ENCODE measurements at regions not wholly inside any gene's neighbourhood (a gene's known extent, or its start where the extent isn't known, plus 50 kb on each side); places are given as distances from the start of the nearest gene placed in this dataset.

DNA sequence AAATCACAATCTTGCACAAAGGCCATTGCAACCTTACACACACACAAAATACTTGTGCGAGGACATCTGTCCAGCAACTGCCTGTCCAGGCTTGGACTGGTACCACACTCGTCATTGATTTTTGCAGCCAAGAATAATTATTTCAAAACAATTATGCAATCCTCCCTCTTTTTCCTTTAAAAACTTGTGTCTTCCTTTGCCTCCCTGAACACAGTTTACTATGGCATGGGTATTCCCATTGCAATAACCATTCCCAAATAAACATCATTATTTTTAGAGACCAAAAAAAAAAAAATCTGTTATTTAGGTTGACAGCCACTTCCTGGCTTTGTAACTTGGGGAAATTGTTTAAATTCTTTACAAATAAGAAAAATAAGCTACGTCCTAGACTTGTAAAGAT is 54.0 kb downstream of the C11orf91 start:
- DNase-seq = no peak

DNA sequence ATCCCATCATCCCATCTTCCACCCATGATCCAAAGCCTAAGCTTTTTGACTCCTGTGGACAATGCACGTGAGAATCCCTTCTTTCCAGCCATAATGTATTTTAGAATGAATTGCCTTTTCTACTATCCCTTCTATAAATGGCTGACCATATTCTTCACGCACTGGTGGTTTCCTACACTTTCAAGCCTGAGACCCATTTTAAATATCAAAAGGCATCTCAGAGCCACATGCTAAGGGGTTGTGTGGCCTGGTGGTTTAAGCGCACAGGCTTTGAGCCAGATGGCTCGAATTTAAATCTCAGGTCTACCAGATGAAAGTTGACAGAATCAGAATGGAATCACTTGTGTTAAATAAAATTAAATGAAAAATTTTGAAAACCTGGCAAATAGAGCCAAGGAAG is 54.5 kb downstream of the C11orf91 start:
- no peak for DNase-seq

DNA sequence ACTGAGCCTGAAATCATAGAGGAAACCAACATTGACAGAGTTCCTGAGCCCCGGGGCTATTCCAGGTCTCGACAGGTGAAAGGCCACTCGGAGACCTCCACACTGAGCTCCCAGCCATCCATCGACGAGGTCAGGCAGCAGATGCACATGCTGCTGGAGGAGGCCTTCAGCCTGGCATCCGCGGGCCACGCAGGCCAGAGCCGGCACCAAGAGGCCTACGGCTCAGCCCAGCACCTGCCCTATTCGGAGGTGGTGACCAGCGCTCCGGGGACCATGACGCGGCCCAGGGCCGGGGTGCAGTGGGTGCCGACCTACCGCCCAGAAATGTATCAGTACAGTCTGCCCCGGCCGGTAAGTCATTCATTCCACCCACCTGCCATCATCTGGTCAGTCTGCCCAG is 54.9 kb downstream of the C11orf91 start:
- DNase-seq = no peak

DNA sequence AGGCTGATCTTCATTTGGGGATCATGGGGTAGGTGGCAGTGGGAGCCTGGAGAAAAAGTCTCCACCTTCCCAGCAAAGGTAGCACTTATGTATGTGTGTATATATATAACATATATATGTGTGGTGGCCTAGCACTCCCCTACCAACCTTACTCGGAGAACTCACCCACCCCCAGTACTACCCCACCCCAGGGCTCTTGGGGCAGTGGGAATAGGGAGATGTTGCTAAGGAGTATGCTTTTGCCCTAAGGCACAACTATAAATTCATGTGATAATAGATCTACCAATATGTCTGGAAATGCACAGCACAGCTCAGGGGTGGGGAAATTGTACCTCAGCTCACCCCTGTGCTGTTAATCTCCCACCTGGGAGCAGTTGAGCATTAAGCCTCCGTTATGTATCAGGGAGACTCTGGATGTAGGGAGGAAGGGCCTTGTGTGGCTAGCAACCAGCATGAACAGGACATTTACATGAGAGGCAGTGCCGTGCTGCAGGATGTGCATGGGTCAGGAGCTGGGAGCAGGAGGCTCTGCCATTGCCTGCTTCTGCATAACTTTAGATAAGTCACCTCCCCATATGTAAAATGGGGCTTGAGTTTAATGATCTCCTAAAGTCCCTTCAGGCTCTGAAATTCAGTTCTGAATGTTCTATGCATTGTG is 57.3 kb downstream of the C11orf91 start:
- DNase-seq = no peak

DNA sequence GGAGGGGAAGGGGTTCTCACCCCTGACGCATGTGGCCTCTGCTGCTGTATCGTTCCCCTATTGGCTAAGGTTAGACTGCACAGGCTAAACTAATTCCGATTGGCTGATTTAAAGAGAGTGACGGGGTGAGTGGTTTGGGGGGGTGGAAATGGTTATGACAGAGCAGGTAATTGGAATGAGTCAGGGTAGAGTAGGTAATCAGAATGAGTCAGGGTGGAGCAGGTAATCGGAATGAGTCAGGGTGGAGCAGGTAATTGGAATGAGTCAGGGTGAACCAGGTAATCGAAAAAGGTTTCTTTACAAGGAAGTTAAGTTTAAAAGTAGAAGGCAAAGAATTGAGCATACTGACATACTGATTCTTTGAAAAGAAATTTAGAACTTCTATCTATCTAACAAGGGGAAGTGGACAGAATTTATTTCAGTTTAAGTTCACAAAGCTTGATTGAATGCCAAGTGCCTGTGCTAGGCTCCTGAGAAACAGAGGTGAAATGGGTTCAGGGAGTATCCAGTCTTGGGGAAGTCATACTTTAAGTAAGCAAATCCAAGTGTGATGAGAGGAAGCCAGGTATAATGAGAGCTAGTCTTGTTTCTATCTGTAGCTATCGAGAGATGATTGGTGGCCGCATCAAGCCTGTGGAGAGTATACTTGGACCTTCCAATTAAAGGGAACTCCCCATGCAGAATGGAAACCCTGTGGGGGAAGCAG is 58.0 kb downstream of the C11orf91 start:
- no peak for DNase-seq

DNA sequence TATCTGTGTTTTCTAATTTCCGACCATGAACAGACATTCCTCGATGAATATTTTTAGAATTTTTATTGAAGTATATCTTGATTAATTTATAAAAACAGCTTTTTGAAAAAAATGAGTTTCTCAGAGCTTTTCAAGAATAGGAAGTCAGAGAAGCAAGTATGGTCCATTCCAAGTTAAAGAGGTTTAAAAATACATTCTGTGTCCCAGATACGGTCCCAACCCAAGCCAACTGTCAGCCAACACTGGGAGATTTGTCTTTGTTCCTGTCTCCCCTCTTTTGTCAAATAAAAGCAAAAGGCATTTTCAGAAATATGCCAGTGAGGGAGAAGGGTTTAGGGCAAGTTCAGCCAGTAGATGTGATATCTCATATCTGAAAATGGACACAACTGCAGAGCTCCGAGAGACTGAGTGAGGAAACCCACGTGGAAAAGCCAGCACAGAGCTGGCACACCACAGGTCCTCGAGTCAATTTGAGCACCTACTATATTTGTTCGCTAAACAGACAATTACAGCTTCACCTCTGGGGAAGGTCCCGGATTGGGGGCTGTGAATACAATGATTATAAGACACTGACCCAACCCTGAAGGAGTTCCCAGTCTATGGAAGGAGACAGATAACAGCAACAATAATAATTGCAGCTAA is 59.8 kb downstream of the C11orf91 start:
- no peak for DNase-seq

DNA sequence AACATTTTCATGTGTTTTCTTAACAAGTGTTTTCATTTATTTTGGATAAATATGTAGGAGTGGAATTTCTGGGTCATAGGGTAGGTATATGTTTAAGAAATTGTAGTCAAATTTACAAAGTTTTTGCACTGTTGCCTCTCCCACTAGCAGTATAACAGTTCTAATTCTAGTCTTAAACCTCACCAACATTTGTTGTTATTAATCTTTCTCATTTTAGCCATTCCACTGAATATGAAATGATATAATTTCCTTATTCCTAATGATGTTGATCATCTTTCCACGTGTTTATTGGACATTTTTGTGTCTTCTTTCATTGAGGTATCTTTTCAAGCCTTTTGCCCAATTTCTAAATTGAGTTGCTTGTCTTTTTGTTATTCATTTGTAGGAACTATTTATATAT is 62.0 kb downstream of the C11orf91 start:
- no peak for DNase-seq

DNA sequence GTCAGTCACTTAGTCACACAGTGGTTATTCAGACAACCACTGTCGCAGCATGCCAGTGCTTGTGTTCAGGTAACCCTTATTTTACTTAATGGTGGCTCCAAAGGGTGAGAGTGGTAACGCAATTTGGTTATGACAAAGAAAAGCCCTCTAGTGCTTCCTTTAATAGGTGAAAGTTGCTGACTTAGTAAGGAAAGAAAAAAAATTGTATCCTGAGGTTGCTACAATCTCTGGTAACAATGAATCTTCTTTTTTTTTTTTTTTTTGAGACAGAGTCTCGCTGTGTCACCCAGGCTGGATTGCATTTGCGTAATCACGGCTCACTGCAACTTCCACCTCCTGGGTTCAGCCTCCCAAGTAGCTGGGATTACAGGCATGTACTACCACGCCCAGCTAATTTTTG is 64.5 kb downstream of the C11orf91 start:
- no peak for DNase-seq

DNA sequence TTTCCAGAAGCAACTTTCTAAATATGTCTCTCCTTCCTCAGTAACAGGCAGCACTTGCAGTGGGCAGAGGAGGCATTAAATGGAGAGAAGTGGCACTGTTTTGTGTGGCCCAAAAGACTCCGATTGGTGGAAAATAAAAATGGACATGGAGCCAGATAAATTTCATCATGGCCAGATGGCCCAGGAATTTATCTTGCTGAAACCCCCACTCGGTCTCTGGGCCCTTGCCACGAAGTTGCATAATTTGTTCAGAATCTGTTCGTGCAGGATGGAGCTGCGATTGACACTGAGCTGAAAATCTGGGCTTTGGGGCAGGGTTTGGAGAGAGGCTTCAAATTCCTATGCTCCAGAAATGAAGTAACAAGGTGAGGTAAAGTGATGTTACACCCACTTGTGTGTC is 65.5 kb downstream of the C11orf91 start:
- no peak for DNase-seq

DNA sequence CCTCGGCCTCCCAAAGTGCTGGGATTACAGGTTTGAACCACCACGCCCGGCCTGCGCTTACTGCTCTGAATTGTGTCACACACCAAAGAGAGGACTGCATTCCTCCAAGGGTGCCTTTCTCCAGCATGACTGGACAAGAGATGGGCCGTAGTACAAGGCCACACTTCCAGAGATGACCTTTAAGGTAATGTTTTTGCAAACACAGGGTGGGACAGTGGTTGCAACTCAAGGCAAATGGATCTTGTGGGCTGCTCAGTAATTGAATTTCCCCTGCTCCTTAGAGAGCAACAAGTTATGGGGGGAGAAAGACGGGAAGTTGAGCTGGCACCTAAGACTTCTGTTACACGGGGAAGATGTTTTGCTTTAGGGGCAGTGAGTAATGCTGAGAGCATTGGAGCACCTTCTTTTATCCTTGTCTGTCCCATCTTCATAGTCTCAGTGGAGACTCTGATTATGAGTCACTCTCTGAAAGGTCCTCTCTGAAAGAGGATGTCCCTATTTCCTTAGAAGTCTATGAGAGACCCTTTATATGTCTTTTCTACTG is 66.3 kb downstream of the C11orf91 start:
- DNase-seq = no peak

DNA sequence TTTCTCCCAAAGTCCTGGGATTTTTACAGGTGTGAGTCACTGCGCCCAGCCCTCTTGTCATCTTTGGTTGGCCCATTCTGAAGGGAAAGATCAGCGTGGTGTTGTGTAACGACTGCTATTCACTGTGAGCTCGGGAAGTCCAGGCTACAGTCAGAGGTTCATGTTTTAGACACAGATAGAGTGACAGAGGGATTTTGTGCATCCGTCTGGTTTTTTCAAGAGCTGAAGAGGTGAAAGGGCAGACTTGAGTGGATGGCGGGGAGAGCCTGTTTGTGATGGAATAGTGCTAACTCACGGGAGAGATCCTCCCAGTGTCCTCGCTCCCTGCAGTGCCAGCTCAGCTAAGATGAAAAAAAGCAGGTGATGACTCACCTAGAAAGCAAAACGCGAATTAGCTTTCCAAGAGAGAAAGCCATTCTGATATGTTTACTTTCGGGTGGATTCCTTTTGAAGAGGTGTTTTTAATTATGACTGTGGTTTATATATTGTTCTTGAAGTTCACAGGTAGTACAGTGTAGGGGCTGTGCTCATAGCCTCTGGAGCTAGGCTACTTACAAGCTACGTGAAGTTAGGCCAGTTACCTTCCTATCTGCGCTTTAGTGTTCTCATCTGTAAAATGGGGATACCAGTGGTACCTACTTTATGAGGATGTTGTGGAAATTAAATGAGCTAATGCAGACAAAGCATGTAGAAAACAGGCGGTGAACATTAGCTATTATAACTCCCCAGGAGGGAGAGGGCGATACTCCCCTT is 67.2 kb downstream of the C11orf91 start:
- no peak for DNase-seq

DNA sequence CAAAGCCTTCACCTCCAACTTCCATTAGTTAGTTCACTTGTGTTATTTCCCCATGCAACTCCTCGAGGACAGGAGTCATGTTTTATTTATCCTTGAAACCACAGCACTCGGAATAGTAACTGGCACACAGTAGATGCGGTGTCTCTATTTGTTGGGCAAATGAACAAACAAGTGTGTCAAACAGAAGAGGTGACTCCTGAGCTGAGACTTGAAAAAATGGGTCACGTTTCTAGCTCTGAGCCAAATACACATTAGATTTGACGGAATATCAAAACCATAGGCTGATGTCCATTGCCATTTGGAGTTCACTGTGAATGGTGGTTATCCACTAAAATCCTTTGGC is 68.9 kb downstream of the C11orf91 start:
- DNase-seq = no peak

DNA sequence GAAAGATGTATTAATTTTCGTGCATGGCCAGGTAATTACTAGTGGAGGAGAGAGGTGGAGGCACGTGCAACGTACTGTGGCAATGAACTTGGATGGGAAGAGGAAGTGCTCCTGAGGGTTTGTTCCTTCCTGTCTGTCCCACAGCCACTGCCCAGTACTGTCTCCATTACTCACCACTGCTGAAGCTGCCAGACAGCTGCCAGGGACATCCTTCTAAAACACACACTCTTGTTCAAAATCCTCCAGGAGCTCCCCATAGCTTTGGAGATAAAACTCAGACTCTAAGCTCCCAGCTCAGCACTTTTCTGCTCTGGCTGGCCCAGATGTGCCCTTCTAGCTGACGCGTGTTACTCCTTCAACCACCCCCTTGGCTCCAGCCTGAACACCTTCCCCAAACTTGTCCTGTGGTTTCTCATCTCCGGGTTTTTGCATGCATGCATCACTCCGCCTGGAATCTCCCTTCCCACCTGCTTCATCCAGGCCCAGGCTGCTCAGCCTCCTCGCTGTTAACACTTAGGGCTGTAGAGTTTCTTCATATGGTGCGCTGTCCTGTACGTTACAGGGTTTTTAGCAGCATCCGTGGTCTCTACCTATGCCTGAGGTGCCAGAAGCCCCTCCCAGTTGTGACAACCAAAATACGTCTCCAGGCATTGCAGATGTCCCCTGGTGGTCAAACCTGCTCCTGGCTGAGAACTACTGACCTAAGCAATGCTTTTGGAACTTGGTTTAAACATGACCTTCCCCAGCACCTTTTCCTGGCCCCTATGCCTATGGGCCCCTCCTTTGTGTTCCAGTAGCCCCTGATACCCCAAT is 69.5 kb downstream of the C11orf91 start:
- no peak for DNase-seq

DNA sequence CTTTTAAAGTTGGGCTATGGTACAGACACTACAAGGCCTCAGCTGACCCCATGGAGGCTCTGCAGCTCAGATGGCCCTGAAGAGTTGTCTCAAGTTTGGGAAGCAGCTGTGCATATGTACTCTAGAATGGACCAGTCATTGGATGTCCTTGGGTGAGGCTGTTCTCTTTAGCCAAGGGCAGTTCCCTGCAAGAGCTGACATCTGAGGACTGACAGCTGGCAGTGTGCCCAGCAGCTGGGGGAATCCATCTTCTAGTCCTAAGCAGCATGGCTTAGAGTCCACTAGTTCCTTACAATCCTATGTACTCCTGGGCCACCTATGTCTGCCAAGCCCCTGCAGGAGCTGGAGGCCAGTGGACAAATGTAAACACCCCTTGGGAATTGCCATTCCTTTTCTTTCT is 76.5 kb downstream of the C11orf91 start:
- no peak for DNase-seq

DNA sequence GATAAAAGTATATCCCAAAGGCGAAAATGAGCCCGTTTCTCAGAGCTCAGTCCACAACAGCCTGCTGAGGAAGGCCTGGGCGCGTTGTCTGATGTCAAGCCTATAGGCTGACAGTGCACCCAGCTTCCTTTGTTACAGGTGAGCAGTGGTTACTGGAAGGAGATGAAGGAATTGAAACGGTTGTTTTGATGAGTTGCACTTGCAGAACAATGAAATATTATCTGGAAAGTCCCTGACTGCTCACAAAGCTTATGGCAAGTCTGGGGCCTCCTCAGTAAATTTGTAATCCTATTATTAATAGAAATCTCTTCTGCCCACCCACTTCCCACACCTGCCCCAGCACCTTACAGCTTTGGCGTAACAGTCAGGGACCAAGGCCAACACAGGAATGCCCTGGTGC is 77.8 kb downstream of the C11orf91 start:
- no peak for DNase-seq

DNA sequence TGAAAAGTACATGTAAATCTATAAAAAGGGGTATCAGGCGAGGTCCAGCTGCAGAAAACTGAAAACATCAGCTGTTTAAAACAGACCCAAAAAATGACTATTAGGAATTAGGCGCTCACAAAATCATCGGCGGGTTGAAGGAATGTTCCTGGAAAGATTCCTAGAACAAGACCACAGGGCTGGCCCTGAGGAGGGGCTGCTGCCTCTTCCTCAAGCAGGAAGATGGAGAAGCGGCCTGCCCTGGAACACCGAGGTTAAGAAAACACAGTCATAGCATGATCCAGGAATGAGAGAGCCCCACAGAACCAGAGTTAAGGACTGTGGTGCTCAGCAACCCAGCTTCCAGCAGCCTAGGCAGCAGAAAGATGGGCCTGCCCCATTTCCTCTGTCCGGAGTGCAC is 78.4 kb downstream of the C11orf91 start:
- no peak for DNase-seq

DNA sequence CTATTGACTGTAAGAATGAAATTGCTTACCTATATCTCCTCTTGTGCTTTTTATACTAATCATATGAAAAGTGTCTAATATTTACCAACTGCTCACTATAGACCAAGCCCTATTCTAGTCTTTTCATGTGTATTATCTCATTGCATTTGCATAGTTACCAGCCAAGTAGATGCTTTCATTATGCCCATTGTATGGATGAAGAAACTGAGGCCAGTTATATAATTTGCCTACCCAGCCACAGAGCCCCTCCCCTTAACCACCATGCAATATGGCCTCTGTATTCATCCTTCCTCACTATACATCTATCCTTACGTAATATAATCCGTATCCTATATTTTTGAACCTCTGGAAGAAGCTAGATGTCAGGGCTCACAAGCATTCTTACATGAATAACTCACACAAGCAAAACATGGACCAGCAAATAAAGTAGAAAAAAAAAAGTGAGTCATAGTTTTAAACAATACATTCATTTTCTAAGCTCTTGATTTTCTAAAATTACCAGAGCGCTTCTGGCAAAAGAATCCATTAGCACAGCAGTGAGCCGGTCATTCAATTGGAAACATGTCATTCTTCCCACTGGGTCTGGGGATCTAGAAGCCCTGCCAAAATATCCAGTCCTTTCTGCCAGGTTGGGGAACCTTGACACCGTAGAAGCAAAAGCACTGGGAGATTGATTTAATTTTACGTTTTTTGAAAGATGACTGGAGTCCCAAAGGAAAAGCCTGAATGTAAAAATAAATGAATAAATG is 80.0 kb downstream of the C11orf91 start:
- DNase-seq = no peak

DNA sequence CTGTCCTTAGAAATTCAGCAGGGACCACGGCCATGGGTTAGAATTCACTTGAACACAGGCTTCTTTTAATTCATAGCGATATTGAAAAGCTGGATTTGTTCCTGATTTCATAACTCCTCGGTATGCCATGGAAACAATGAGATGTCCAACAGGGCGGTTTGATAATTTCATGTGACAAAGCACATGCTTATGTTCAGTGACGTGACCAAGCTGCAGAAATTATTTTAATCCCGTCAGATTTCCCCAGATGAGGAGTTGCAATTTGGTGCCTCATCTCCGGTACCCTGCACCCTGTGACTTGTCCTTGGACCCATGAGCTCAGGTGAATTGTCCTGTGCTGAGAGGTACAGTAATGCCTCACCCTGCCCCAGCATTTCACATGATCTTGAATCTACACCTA is 81.7 kb downstream of the C11orf91 start:
- no peak for DNase-seq

DNA sequence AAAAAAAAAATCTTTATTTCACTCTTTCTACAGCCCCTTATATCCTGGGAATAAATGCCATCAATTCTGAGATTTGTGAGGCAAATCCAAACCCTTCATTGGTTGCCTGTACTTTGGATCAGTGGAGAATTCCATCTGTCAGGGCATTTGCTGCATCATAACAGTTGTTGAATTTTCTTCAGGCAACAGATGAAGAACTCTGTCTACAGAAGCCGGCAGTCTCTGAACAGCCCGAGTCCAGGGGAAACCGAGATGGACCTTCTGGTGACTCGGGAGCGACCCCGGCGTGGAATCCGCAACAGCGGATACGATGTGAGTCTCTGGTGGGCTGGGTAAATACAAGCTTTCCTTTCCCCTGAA is 82.3 kb downstream of the C11orf91 start:
- no peak for DNase-seq

DNA sequence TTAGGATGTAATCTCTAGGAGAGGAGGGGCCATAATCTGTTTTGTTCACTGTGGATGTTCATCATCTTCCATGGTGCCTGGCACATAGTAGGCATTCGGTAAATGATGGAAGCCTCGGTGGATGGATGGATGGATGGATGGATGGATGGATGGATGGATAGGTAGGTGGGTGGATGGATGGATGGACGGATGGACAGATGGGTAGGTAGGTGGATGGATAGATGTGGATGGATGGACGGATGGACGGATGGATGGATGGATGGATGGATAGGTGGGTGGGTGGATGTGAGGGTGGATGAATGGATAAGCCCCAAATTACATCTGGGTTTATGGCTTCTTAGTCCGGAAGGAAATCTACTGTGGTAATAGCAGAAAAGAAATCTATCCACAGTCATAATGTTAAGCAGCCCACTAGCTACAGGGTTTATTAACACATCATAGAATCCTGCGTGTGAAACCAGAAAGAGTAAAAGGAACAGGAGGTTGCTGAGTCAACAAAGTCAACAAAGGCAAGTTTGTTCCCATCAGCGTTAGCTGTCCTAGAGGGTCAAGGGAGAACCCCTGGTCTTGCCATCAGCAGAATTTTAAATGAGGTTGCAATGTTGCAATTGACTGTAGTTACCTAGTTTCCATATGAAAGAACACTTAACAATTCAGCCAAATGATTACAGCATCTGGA is 82.8 kb downstream of the C11orf91 start:
- no peak for DNase-seq

DNA sequence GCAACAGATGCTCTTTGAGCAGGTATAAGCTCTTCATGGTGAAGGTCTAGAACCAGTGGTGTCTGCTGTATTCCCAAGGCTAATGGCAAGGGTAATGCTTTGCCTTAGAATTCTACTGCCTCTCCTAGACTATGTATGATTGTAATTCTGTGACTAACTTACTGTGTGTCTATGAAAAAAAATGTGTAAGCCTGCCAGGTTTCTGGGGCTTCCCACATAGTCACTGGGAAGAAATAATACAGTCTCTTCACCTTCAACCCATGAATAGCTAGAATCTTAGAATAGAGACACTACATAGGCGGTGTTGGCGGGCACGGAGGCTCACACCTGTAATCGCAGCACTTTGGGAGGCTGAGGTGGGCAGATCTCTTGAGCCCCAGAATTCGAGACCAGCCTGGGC is 84.1 kb downstream of the C11orf91 start:
- DNase-seq = no peak
